Tibial artery (tissue), 4 donors: ENCODE measurements at regions not wholly inside any gene's neighbourhood (a gene's known extent, or its start where the extent isn't known, plus 50 kb on each side); places are given as distances from the start of the nearest gene placed in this dataset.

ENCODE experiments used
- DNase-seq, 2 donors: peaks; one replicate each; pipeline ENCODE4 v3.0.0-alpha.2; 2019
- H3K27ac ChIP-seq, 2 donors: fragments of 200-600 bp; sonication (generic) in 1 of 2; 1 replicate in 1 of 2; 2 replicates in 1 of 2; pipeline ENCODE4 v1.5.1; 2018 to 2019; ENCODE audit warnings: mild to moderate bottlenecking in 1 of 2
- H3K27me3 ChIP-seq, 2 donors: fragments of 200-600 bp; sonication (generic) in 1 of 2; one replicate each; pipeline versions ENCODE4 v1.5.1 to v1.6.0; 2016 to 2019
- H3K36me3 ChIP-seq, 3 donors: fragments of 200-600 bp; sonication (generic) in 2 of 3; one replicate each; pipeline ENCODE4 v1.5.1; 2016 to 2019; ENCODE audit warnings: mild to moderate bottlenecking in 2 of 3
- H3K4me1 ChIP-seq, 4 donors: fragments of 200-600 bp; sonication (generic) in 2 of 4; 1 replicate in 3 of 4; 2 replicates in 1 of 4; pipeline ENCODE4 v1.5.1; 2016 to 2019
- H3K4me3 ChIP-seq, 2 donors: fragments of 200-600 bp; sonication (generic) in 1 of 2; 1 replicate in 1 of 2; 2 replicates in 1 of 2; pipeline ENCODE4 v1.5.1; 2018 to 2019; ENCODE audit warnings: mild to moderate bottlenecking in 2 of 2
- H3K9me3 ChIP-seq, 3 donors: fragments of 200-600 bp; sonication (generic) in 1 of 3; one replicate each; pipeline ENCODE4 v1.5.1; 2016 to 2019
- intact Hi-C: fragments of 100-400 bp; cut with DNase I; formaldehyde crosslinking; loops from one replicate; pipeline ENCODE4 v1.15.0; 2023; ENCODE audit warnings: low total_unique reads
- TF ChIP-seq, protein P1 (sequence below), 2 experiments: fragments of 200-600 bp in 1 of 2; fragments of 450-650 bp in 1 of 2; IDR thresholded peaks; one replicate each; pipeline ENCODE4 v1.5.1; 2017 to 2019; ENCODE audit warnings: antibody characterized with exemption in 2 of 2, mild to moderate bottlenecking in 1 of 2, moderate library complexity in 1 of 2

DNA sequence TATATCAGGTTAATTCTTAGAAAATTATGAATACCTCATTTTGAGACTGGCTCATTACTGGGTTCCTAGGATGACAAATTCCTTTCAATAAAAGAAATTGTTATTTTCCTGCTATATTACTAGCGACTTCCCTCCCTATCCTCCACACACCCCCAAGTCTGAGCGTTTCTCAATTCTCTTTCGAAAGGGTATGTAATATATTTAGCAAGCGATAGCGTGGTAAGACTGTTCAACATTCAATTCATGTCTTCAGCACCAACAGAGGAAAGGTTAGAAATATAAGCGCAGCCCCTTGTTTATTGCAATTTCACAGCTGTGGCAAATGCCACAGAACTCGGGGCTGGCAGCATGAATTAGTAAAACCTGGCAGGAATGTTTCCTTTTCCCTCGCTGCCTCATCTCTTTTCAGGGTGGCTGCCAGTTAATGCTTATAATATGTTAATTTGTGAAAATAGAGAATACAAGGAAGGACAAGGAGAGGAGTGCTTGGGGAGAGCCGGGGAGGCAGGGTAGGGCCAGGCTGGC, 152.7 kb upstream of the TBCA start:
- TF ChIP-seq, protein P1, sequence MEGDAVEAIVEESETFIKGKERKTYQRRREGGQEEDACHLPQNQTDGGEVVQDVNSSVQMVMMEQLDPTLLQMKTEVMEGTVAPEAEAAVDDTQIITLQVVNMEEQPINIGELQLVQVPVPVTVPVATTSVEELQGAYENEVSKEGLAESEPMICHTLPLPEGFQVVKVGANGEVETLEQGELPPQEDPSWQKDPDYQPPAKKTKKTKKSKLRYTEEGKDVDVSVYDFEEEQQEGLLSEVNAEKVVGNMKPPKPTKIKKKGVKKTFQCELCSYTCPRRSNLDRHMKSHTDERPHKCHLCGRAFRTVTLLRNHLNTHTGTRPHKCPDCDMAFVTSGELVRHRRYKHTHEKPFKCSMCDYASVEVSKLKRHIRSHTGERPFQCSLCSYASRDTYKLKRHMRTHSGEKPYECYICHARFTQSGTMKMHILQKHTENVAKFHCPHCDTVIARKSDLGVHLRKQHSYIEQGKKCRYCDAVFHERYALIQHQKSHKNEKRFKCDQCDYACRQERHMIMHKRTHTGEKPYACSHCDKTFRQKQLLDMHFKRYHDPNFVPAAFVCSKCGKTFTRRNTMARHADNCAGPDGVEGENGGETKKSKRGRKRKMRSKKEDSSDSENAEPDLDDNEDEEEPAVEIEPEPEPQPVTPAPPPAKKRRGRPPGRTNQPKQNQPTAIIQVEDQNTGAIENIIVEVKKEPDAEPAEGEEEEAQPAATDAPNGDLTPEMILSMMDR (IDR thresholded peaks at IDR 0.05): no peak
- Histone ChIP-seq H3K4me1 (no peaks in the 10 kb centered on the region), H3K4me3 (no peak overlapping the region), H3K27ac (no peak overlapping the region), H3K27me3 (peaks cover 0 to 3% of the 10 kb centered on the region in 2 donors), H3K9me3 (no peaks in the 10 kb centered on the region), H3K36me3 (no peaks in the 10 kb centered on the region)
- DNase-seq: no peak
- intact Hi-C loops: no loop called here

DNA sequence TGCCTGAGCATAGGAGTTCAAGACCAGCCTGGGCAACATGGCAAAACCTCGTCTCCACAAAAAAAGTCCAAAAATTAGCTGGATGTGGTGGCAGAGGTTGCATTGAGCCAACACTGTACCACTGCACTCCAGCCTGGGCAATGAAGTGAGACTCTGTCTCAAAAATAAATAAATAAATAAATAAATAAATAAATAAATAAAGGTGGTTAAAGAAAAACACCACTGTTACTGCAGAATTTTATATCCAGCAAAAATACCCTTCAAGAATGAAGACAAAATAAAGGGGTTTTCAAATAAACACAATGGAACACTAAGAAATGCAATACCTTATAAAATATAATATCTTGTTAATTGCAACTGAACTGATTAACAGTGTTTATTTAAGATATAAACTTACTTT, 150.2 kb upstream of the TBCA start:
- Histone ChIP-seq H3K27me3 (peaks cover 0 to 3% of the 10 kb centered on the region in 2 donors), H3K36me3 (no peaks in the 10 kb centered on the region), H3K4me3 (no peak overlapping the region), H3K27ac (no peak overlapping the region), H3K9me3 (no peaks in the 10 kb centered on the region), H3K4me1 (no peaks in the 10 kb centered on the region)
- DNase-seq: no peak
- TF ChIP-seq, protein P1 (IDR thresholded peaks at IDR 0.05): no peak
- intact Hi-C loops: no loop called here

GRCh38 chr5:77925503-77925902, 149.4 kb upstream of the TBCA start:
- H3K27me3 ChIP-seq: peaks cover 0 to 3% of the 10 kb centered on the region in 2 donors
- TF ChIP-seq, protein P1 (IDR thresholded peaks at IDR 0.05): no peak
- H3K4me3 ChIP-seq: no peak overlapping the region
- no peaks in the 10 kb centered on the region for H3K9me3 ChIP-seq
- H3K27ac ChIP-seq: no peak overlapping the region
- no peak for DNase-seq
- no peaks in the 10 kb centered on the region for H3K4me1 ChIP-seq
- intact Hi-C loops: no loop called here
- H3K36me3 ChIP-seq: no peaks in the 10 kb centered on the region

DNA sequence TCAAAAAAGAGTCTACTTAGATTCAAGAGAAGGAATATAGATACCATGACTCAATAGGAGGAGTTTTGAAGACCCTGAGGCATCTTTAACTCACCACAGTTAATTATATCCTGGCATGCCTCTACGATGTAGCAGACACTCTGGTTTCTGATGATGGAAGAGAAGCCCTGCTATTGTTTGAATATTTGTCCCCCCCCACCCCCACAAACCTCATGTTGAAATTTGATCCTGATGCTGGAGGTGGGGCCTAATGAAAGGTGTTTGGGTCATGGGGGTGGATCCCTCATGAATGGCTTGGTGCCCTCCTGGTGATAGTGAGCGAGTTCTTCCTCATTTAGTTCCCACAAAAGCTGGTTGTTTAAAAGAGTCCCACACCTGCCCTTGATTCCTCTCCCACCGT, 147.9 kb upstream of the TBCA start:
- H3K4me1 ChIP-seq: no peaks in the 10 kb centered on the region
- intact Hi-C loops: no loop called here
- DNase-seq: no peak
- H3K36me3 ChIP-seq: no peaks in the 10 kb centered on the region
- H3K27me3 ChIP-seq: peaks cover 0 to 3% of the 10 kb centered on the region in 2 donors
- TF ChIP-seq, protein P1 (IDR thresholded peaks at IDR 0.05): no peak
- H3K4me3 ChIP-seq: no peak overlapping the region
- no peak overlapping the region for H3K27ac ChIP-seq
- H3K9me3 ChIP-seq: no peaks in the 10 kb centered on the region

DNA sequence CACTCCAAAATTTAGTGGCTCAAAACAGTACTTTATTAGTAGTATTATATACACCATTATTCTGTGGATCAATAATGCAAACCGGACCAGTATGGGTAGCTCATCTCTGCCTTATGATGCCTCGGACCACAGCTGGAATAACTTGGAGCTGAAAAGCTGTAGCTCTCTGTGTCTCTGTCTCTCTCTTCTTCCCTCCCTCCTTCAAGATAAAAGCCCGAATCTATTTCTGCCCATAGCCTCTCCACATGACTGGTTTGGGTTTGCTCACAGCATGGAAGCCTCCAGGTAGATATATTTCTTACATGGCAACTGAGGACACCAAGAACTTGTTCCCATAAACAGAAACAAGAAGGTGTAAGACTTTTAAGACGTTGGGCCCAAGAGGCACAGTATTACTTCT, 147.5 kb upstream of the TBCA start:
- Histone ChIP-seq H3K27ac (no peak overlapping the region), H3K4me3 (no peak overlapping the region), H3K36me3 (no peaks in the 10 kb centered on the region), H3K27me3 (peaks cover 0 to 3% of the 10 kb centered on the region in 2 donors), H3K9me3 (no peaks in the 10 kb centered on the region), H3K4me1 (no peaks in the 10 kb centered on the region)
- DNase-seq: no peak
- TF ChIP-seq, protein P1 (IDR thresholded peaks at IDR 0.05): no peak
- intact Hi-C loops: no loop called here
